Keratinocyte (primary cell): ENCODE measurements at regions not wholly inside any gene's neighbourhood (a gene's known extent, or its start where the extent isn't known, plus 50 kb on each side); places are given as distances from the start of the nearest gene placed in this dataset.

ENCODE experiments used
- DNase-seq: peaks from one replicate; pipeline ENCODE4 v3.0.0-alpha.2; 2011; ENCODE audit warnings: low read depth, missing footprints, low spot score
- FAIRE-seq: peaks from 2 replicates; lab custom pipeline; 2011; peaks lifted over from hg19 to GRCh38; lab: Jason Lieb, UNC
- H2AFZ ChIP-seq: 2 replicates; pipeline ENCODE4 v1.6.0; 2012; ENCODE audit warnings: low read length, control low read depth, inconsistent platforms; ENCODE audit not compliant: control insufficient read depth
- H3K27ac ChIP-seq: 2 replicates; pipeline ENCODE4 v1.5.1; 2011; ENCODE audit warnings: low read length; ENCODE audit not compliant: control insufficient read depth, insufficient read depth
- H3K27me3 ChIP-seq: 3 replicates; pipeline ENCODE4 v1.6.0; 2011; ENCODE audit warnings: low read length; ENCODE audit not compliant: control insufficient read depth, insufficient read depth; ENCODE audit errors: extremely low read depth
- H3K36me3 ChIP-seq, 2 experiments: 2 replicates in 1 of 2; 3 replicates in 1 of 2; pipeline ENCODE4 v1.5.1; 2011; ENCODE audit warnings: low read length in 2 of 2, mild to moderate bottlenecking in 1 of 2; ENCODE audit not compliant: control insufficient read depth in 2 of 2, insufficient read depth in 2 of 2; ENCODE audit errors: extremely low read depth in 1 of 2
- H3K4me1 ChIP-seq: 3 replicates; pipeline ENCODE4 v1.5.1; 2011; ENCODE audit warnings: low read length; ENCODE audit not compliant: control insufficient read depth, insufficient read depth; ENCODE audit errors: extremely low read depth
- H3K4me2 ChIP-seq: 3 replicates; pipeline ENCODE4 v1.6.0; 2011; ENCODE audit warnings: low read depth, low read length; ENCODE audit not compliant: control insufficient read depth, insufficient read depth; ENCODE audit errors: extremely low read depth
- H3K4me3 ChIP-seq, 3 experiments: fragments of 200-600 bp in 1 of 3; sonication (generic) in 1 of 3; 2 replicates in 2 of 3; 3 replicates in 1 of 3; pipeline ENCODE4 v1.5.1; 2011 to 2016; ENCODE audit warnings: low read length in 3 of 3, mild to moderate bottlenecking in 3 of 3, control low read depth in 2 of 3, inconsistent platforms in 1 of 3, low read depth in 1 of 3, mixed read lengths in 1 of 3, mixed run types in 1 of 3, moderate library complexity in 1 of 3; ENCODE audit not compliant: control insufficient read depth in 2 of 3, insufficient read depth in 2 of 3; ENCODE audit errors: extremely low read depth in 1 of 3
- H3K79me2 ChIP-seq: 2 replicates; pipeline ENCODE4 v1.6.0; 2012; ENCODE audit warnings: low read length; ENCODE audit not compliant: control insufficient read depth, insufficient read depth
- H3K9ac ChIP-seq: 3 replicates; pipeline ENCODE4 v1.6.0; 2011; ENCODE audit warnings: low read length; ENCODE audit not compliant: control insufficient read depth, insufficient read depth; ENCODE audit errors: extremely low read depth
- H3K9me1 ChIP-seq: 3 replicates; pipeline ENCODE4 v1.6.0; 2011; ENCODE audit warnings: low read length; ENCODE audit not compliant: control insufficient read depth, insufficient read depth; ENCODE audit errors: extremely low read depth
- H3K9me3 ChIP-seq: 2 replicates; pipeline ENCODE4 v1.5.1; 2012; ENCODE audit warnings: low read depth, low read length; ENCODE audit not compliant: control insufficient read depth
- H4K20me1 ChIP-seq: 3 replicates; pipeline ENCODE4 v1.6.0; 2011; ENCODE audit warnings: low read length; ENCODE audit not compliant: control insufficient read depth, insufficient read depth; ENCODE audit errors: extremely low read depth
- CTCF ChIP-seq, 3 experiments: IDR thresholded peaks in 1 of 3; conservative IDR thresholded peaks in 1 of 3; optimal IDR thresholded peaks in 1 of 3; 2 replicates in 2 of 3; 3 replicates in 1 of 3; pipeline versions ENCODE3 to v1.5.1; 2011; ENCODE audit warnings: low read length in 3 of 3, mild to moderate bottlenecking in 3 of 3, moderate library complexity in 2 of 3, control low read depth in 1 of 3, inconsistent platforms in 1 of 3; ENCODE audit not compliant: insufficient read depth in 2 of 3; ENCODE audit errors: extremely low read depth in 1 of 3
- EZH2 ChIP-seq: IDR thresholded peaks from one replicate; pipeline ENCODE4 v1.6.1; 2012; ENCODE audit warnings: inconsistent platforms, mild to moderate bottlenecking, low read length, moderate library complexity
- dilution Hi-C: fragments of 300-500 bp; cut with MboI; formaldehyde crosslinking; loops from one replicate; pipeline ENCODE4 v1.7.0; 2020; ENCODE audit warnings: low sequenced_read_pairs; ENCODE audit not compliant: extremely low pct_ligation_motif_present

- no peak overlapping the region for H2AFZ ChIP-seq
- H3K4me2 ChIP-seq = no peak overlapping the region
- no peaks in the 10 kb centered on the region for H3K36me3 ChIP-seq
- TF ChIP-seq EZH2 (no peak), CTCF (optimal IDR thresholded peaks at IDR 0.05 in 1 of 3, IDR thresholded peaks at IDR 0.05 in 1 of 3, conservative IDR thresholded peaks at IDR 0.05 in 1 of 3; ENCODE audit: extremely low read depth in 1 of 3, insufficient read depth in 2 of 3, low read length in 3 of 3) (no peak)
- H3K9me3 ChIP-seq = no peaks in the 10 kb centered on the region
- no peaks in the 10 kb centered on the region for H4K20me1 ChIP-seq
- dilution Hi-C loops = no loop called here
- H3K27ac ChIP-seq = no peak overlapping the region
- H3K4me1 ChIP-seq = no peaks in the 10 kb centered on the region
- H3K9me1 ChIP-seq = no peaks in the 10 kb centered on the region
- H3K9ac ChIP-seq = no peak overlapping the region
- DNase-seq (no peak), FAIRE-seq (no peak)
- no peaks in the 10 kb centered on the region for H3K79me2 ChIP-seq
- no peak overlapping the region for H3K4me3 ChIP-seq
- H3K27me3 ChIP-seq = no peaks in the 10 kb centered on the region
Measured at GRCh38 chr11:134670247-134670782, 258.3 kb upstream of the B3GAT1 start.

- H3K36me3 ChIP-seq = no peaks in the 10 kb centered on the region
- FAIRE-seq = no peak
- no peaks in the 10 kb centered on the region for H3K4me1 ChIP-seq
Measured at GRCh38 chr11:134669796-134670195, 257.8 kb upstream of the B3GAT1 start.

More at GRCh38 chr11:134669796-134670195, 257.8 kb upstream of the B3GAT1 start:
- dilution Hi-C loops = no loop called here
- Histone ChIP-seq H3K27ac (no peak overlapping the region), H3K4me2 (no peak overlapping the region), H2AFZ (no peak overlapping the region), H3K79me2 (no peaks in the 10 kb centered on the region), H3K4me3 (no peak overlapping the region), H3K9me3 (no peaks in the 10 kb centered on the region), H3K9me1 (no peaks in the 10 kb centered on the region), H3K27me3 (no peaks in the 10 kb centered on the region), H3K9ac (no peak overlapping the region), H4K20me1 (no peaks in the 10 kb centered on the region)
- no peak for DNase-seq
- TF ChIP-seq EZH2 (no peak), CTCF (optimal IDR thresholded peaks at IDR 0.05 in 1 of 3, IDR thresholded peaks at IDR 0.05 in 1 of 3, conservative IDR thresholded peaks at IDR 0.05 in 1 of 3; ENCODE audit: extremely low read depth in 1 of 3, insufficient read depth in 2 of 3, low read length in 3 of 3) (no peak)
